B cell (primary cell): ENCODE measurements at regions not wholly inside any gene's neighbourhood (a gene's known extent, or its start where the extent isn't known, plus 50 kb on each side); places are given as distances from the start of the nearest gene placed in this dataset.

Experiments
- EZH2 ChIP-seq: IDR thresholded peaks from 2 replicates; pipeline ENCODE4 v1.6.1; 2012; ENCODE audit warnings: borderline replicate concordance, low read depth, mild to moderate bottlenecking, moderate library complexity, low read length; ENCODE audit not compliant: insufficient read depth, poor library complexity, severe bottlenecking
- TF ChIP-seq, protein P1 (sequence below): fragments of 200-600 bp; IDR thresholded peaks from one replicate; pipeline ENCODE4 v1.8.0; 2022; ENCODE audit warnings: antibody characterized with exemption, mild to moderate bottlenecking

DNA sequence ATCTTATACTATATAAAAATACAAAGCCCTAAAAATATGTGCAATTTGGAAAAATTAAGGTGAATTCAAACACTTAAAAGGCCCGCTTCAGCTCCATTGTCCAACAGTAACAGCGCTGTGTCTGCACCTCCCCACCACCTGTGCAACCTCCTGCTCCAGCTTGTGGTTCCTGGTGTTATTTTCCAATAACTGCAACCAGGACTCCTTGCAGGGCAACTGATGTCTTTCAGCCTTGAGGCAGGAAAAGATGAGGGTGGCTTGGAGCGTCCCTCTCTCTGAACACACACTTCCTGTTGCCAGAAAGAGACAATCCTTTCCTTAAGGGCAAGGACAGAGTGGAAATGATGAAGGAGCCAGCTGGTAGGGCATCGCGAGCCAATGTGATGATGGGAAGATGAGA is 336.0 kb downstream of the GLRX3 start:
- TF ChIP-seq EZH2, result no peak
- TF ChIP-seq, protein P1, sequence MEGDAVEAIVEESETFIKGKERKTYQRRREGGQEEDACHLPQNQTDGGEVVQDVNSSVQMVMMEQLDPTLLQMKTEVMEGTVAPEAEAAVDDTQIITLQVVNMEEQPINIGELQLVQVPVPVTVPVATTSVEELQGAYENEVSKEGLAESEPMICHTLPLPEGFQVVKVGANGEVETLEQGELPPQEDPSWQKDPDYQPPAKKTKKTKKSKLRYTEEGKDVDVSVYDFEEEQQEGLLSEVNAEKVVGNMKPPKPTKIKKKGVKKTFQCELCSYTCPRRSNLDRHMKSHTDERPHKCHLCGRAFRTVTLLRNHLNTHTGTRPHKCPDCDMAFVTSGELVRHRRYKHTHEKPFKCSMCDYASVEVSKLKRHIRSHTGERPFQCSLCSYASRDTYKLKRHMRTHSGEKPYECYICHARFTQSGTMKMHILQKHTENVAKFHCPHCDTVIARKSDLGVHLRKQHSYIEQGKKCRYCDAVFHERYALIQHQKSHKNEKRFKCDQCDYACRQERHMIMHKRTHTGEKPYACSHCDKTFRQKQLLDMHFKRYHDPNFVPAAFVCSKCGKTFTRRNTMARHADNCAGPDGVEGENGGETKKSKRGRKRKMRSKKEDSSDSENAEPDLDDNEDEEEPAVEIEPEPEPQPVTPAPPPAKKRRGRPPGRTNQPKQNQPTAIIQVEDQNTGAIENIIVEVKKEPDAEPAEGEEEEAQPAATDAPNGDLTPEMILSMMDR, result no peak
